Kidney epithelial cell (primary cell): ENCODE measurements at regions not wholly inside any gene's neighbourhood (a gene's known extent, or its start where the extent isn't known, plus 50 kb on each side); places are given as distances from the start of the nearest gene placed in this dataset.

Experiments used
- DNase-seq: peaks from one replicate; pipeline ENCODE4 v3.0.0-alpha.2; 2010; ENCODE audit warnings: low read depth
- H3K27me3 ChIP-seq: 2 replicates; pipeline ENCODE4 v1.6.0; 2011; ENCODE audit warnings: low read length; ENCODE audit not compliant: control insufficient read depth, insufficient read depth
- H3K36me3 ChIP-seq: 2 replicates; pipeline ENCODE4 v1.5.1; 2011; ENCODE audit warnings: low read length; ENCODE audit not compliant: control insufficient read depth, insufficient read depth
- H3K4me3 ChIP-seq: 2 replicates; pipeline ENCODE4 v1.5.1; 2011; ENCODE audit warnings: low read depth, mild to moderate bottlenecking, control low read depth, low read length
- TF ChIP-seq, protein P1 (sequence below): IDR thresholded peaks from 2 replicates; pipeline ENCODE4 v1.5.1; 2011; ENCODE audit warnings: mild to moderate bottlenecking, moderate library complexity, low read length, control low read depth, inconsistent platforms; ENCODE audit not compliant: insufficient read depth, poor library complexity, severe bottlenecking

DNA sequence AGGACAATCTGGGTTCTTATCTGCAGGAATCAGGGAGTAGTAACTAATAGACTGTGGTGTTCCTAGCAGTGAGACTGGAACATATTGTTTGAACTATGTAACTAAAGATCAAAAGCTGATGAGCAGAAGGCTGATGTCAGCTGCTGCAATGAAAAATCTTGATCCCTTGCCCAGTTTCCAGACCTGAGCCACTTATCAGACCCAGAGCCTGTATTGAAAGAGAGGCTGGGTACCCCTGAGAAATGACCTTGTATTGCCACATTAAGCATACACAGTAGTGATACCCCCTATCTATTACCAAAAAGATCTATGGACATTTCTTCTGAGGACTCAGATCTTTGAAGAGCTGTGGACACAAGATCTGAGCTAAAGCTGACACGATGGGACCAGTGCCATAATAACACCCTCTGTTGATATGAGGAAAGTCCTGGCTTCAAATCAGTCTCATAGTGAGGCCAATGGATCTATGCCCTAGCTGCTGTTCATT, 178.0 kb upstream of the GALNT2 start:
- Histone ChIP-seq H3K36me3 (no peaks in the 10 kb centered on the region), H3K27me3 (peaks cover 20% of the 10 kb centered on the region), H3K4me3 (no peak overlapping the region)
- TF ChIP-seq, protein P1, sequence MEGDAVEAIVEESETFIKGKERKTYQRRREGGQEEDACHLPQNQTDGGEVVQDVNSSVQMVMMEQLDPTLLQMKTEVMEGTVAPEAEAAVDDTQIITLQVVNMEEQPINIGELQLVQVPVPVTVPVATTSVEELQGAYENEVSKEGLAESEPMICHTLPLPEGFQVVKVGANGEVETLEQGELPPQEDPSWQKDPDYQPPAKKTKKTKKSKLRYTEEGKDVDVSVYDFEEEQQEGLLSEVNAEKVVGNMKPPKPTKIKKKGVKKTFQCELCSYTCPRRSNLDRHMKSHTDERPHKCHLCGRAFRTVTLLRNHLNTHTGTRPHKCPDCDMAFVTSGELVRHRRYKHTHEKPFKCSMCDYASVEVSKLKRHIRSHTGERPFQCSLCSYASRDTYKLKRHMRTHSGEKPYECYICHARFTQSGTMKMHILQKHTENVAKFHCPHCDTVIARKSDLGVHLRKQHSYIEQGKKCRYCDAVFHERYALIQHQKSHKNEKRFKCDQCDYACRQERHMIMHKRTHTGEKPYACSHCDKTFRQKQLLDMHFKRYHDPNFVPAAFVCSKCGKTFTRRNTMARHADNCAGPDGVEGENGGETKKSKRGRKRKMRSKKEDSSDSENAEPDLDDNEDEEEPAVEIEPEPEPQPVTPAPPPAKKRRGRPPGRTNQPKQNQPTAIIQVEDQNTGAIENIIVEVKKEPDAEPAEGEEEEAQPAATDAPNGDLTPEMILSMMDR = no peak
- no peak for DNase-seq

DNA sequence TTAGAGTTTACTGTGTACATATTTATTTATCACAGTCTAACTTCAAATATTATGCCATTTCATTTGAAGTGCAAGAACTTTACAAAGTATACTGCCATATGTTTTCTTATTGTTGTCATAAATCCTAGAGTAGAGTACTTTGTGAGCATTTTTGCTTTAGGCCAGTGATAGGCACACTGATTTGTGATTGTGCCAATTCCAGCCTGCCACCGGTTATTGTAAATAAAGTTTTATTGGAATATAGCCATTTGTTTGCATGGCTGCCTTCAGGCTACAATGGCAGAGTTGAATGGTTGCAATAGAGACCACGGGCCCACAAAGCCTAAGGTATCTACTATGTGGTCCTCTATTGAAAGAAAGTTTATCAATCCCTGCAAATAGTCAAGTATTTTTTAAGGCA, 175.8 kb upstream of the GALNT2 start:
- Histone ChIP-seq H3K27me3 (peaks cover 21% of the 10 kb centered on the region), H3K36me3 (no peaks in the 10 kb centered on the region), H3K4me3 (no peak overlapping the region)
- DNase-seq = no peak
- TF ChIP-seq, protein P1 = no peak

DNA sequence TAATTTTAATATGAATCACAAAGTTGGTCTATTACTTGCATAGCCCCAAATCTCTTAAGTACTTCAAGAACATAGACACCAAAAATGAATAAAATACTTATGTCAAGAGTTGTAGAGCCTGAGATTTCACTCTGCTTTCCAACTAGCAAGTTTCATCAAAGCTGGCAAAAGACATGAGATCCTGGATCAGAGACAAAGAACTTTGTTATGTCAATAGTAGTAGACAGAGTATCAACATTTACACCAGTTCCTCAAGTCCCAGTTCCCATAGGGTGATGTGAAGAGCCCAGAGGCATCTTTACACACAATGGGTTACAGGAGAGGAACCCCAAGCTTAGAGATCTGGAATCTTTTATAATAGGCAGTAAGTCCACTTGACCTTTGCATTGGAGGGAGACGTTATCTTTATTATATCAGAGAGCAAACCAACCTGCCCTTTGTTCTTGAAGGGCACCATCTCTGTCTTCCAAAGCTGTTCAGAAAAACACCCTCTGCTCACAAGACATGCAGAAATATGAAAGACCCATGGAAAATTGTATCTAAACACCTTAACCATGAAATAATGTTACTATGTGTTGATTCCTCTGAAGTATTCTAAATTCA, 174.4 kb upstream of the GALNT2 start:
- DNase-seq = no peak
- peaks cover 20% of the 10 kb centered on the region for H3K27me3 ChIP-seq
- H3K36me3 ChIP-seq = no peaks in the 10 kb centered on the region
- H3K4me3 ChIP-seq = no peak overlapping the region
- TF ChIP-seq, protein P1 = no peak

DNA sequence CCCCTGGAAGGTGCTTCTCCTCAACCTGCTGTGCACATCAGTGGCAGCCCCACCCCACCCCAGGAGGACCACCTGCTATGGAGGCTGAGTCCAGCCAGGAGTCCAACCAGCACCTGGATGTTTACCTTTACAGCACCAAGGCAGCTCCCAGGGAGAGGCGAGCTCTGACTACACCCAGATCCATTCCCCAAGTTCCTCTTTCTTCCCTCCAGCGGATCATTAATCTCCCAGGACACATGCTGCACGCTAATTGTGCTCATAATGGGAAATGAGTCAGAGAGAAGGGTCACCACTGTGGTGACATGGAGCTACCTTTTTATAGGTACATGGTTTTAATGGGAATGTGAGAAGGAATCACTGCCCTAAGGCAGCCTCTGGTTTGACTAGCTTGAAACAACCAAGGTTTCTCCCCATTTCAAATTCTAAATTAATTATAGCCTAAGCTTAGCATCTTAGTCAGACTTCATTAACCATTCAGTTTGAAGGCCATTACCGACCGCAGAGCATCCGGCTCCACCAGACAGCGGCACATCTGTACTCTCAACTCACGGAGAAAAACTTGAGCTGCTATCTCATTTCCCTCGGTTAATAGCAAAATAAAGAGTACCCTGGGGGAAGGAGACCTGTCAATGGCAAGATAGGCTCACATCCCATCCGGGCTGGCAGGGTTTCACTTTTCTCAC, 173.1 kb upstream of the GALNT2 start:
- H3K36me3 ChIP-seq = no peaks in the 10 kb centered on the region
- peaks cover 18% of the 10 kb centered on the region for H3K27me3 ChIP-seq
- no peak overlapping the region for H3K4me3 ChIP-seq
- TF ChIP-seq, protein P1 = no peak
- peak; percentile 72 for DNase-seq

DNA sequence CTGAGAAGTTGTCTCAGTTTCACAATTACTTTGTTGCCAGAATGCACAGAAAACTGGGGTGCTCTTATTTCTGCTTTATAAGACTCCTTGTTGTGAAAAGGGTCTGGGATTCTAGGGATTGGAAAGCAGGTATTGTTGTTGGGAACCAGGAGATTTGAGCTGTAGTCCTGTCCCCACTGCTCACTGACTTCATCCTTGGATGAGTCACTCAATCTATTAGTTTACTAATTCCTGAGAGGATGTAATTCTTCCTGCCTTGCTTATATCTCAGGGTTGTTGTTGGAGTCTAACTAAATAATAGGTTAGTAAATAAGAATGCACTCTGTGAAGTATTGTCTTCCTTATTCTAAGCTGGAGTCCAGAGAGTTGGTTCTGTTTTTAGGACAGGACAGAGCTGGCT, 172.5 kb upstream of the GALNT2 start:
- TF ChIP-seq, protein P1 = no peak
- Histone ChIP-seq H3K36me3 (no peaks in the 10 kb centered on the region), H3K27me3 (peaks cover 18% of the 10 kb centered on the region), H3K4me3 (no peak overlapping the region)
- no peak for DNase-seq
